Skeletal muscle cell (primary cell): ENCODE measurements at regions not wholly inside any gene's neighbourhood (a gene's known extent, or its start where the extent isn't known, plus 50 kb on each side); places are given as distances from the start of the nearest gene placed in this dataset.

ENCODE experiments used
- DNase-seq: peaks from one replicate; pipeline ENCODE4 v3.0.0-alpha.2; 2010; ENCODE audit warnings: low read depth
- H3K4me3 ChIP-seq: 2 replicates; pipeline ENCODE4 v1.5.1; 2011; ENCODE audit warnings: low read depth, mild to moderate bottlenecking, control low read depth, low read length, moderate library complexity

DNA sequence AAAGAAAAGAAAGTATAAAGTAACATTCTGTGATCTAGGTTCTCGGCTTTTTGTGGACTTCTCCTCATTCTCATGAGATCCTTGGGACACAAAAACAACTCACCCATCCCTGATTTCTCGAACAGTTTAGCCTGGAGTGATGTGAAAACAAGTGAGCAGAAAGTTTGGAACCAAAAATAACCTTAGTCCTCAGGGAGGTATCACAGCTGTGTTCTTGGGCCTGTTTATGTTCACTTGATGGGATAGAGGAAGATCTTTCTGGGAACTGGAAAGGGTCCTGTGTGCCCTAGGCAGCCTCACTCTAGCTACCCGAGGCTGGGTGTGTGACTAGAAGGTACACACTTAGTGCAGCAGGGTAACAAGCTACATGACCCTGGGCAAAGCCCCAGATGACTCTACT lies 308.8 kb upstream of the PDZRN3 start:
- H3K4me3 ChIP-seq: no peak overlapping the region
- DNase-seq: no peak

DNA sequence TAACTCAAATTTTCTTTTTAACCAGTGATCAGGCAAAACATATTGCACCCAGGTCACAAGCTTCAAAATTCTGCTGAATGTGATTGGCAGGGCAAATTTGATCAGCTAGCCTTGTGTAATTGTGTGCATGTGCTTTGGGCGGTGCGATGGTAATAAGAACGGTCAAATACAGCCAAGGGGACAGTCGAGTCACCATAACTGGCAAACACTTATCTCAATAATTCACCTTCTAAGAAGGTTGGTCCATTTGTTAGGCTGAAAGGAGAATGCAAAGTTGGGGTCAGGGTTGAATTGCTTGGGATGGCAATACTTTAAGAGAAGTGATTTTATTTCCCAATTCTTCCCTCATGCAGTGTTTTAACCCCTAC lies 302.4 kb upstream of the PDZRN3 start:
- no peak for DNase-seq
- no peak overlapping the region for H3K4me3 ChIP-seq

DNA sequence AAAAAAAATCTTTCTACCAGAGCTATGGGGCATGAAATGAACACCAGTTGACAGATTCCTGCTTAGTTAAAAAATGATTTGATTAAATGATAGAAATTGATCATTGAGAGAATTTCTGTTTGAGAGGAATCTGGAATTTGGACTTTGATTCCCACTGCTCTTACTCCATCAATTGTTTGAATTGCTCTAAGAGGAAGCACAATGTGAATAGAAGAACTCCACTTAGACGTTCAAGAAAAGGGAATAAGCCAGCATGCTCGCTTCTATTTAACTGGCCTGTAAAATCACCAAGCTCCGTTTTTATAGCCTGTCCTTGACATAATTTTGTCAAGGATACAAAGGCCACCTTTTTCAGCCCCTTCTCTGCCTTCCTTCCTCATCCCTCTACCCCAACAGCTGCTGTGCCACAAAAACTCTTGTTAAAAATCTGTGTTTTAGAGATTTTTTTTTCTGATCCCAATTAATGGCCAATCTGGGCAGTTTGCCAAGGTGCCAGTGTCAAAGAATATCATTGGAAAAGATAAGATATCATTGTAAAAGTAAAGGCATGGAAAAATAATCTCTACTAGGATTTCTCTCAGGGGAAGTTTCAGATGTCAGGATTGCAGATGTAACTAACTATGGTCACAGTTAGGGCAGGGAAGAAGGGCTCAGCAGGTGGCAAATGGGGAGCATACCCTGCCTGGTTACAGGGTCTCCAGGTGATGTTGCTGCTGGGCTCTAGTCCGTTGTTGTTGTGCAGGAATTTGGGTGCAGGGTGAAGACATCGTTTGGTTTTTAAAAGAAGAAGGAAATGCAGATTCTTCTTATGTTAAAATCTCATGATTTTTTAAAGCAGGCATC lies 301.8 kb upstream of the PDZRN3 start:
- no peak for DNase-seq
- no peak overlapping the region for H3K4me3 ChIP-seq

DNA sequence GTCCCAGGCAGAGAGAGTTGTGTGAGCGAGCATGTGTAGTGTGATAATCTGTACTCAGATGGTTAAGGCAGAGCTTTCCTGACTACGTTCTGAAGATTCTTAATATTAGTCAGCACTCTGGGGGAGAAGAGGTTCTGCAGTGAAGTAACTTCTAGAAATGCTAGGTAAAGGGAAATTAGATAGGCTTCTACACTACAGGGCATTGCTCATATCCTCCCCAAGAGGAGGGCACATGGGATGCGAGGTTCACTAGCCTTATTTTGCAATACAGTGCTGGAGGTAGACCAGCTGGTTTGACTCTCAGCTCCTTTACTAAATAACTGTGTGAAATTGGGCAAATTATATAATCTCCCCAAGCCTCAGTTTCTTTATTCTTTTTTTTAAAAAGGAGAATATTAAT lies 300.3 kb upstream of the PDZRN3 start:
- H3K4me3 ChIP-seq: no peak overlapping the region

DNA sequence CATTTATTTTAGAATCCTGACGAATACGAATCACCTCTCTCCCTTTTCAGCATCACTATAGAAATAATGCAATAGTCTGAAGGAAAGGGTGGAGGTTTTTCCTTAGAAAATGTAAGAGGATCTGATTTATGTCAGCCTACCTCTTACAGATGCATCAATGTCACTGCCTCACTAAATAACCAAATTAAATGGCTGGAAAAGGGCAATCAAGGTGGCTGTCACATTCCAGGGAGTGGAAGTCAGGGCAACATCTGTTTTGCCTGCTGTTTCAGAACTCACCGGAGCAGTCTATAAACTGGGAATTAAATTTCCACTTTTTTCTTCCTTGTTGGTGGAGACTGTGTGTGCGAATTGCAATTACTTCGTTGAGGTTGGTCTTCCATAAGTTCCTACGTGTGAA lies 299.3 kb upstream of the PDZRN3 start:
- DNase-seq: no peak
- no peak overlapping the region for H3K4me3 ChIP-seq

More for the DNA sequence above, 300.3 kb upstream of the PDZRN3 start:
- no peak for DNase-seq

DNA sequence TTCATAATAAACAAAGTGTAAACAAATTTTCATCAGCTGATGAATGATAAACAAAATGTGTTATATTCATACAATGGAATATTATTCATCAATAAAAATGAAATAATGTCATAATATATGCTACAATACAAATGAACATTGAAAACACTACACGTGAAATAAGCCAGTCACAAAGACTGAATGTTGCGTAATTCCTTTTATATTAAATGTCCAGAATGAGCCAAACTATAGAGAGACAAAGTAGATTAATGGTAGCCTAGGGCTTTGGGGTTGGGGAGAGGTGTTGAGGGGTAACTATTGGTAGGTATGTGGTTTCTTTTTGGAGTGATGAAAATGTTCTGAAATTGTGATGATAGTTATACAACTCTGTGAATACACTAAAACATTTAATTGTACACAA lies 292.9 kb upstream of the PDZRN3 start:
- DNase-seq: no peak
- H3K4me3 ChIP-seq: no peak overlapping the region

DNA sequence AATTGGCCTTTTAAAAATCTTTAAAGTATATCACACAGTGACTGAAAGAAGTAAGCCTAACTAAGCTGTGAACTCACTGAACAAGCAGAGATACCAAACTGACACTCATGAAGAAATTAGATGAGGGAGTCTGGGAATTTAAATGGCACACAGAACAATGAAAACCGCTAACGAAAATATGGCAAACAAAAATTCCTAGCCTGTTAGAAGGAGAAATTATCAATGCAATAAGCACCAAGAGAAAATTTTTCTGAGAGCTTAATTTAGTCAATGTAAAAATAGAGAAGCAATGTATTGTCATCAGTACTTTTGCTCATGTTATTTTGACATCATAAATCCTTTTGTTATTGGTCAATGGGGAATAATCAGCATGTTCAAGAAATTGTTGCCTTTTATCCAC lies 291.1 kb upstream of the PDZRN3 start:
- no peak for DNase-seq
- H3K4me3 ChIP-seq: no peak overlapping the region

DNA sequence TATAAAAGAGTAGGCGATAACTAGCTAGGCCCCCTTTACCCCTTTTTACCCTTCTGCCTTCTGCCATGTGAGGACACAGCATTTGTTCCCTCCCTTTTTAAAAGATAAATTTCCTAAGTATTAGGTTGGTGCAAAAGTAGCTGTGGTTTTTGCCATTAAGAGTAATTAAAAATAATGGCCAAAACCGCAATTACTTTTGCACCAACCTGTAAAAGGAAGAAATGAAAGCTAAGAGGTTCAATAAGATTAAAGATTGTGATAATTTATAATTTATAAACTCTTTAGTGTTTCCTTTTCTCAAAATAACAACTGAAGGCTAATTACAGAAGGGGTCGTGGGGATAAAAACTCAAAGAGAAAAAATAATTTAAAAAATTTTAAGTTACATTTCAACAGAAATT lies 283.5 kb upstream of the PDZRN3 start:
- no peak overlapping the region for H3K4me3 ChIP-seq
- no peak for DNase-seq

DNA sequence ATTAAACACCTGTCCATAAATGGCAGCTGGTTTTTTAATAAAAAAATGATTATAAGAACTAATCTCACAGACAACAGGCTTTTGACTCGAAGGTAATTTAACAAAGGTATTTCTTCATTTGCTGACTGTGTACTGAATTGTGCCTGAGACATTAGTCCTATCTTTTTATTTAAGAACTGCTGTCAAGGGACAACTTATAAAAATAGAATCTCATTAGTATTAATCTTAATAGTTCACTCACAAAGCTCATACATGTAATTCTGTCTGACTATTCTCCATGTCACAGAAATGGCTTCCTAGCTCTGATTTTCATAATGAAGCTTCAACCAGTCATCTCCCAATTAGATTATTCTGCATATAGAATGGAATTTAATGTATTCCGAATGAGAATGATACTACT lies 276.9 kb upstream of the PDZRN3 start:
- no peak overlapping the region for H3K4me3 ChIP-seq
- no peak for DNase-seq

DNA sequence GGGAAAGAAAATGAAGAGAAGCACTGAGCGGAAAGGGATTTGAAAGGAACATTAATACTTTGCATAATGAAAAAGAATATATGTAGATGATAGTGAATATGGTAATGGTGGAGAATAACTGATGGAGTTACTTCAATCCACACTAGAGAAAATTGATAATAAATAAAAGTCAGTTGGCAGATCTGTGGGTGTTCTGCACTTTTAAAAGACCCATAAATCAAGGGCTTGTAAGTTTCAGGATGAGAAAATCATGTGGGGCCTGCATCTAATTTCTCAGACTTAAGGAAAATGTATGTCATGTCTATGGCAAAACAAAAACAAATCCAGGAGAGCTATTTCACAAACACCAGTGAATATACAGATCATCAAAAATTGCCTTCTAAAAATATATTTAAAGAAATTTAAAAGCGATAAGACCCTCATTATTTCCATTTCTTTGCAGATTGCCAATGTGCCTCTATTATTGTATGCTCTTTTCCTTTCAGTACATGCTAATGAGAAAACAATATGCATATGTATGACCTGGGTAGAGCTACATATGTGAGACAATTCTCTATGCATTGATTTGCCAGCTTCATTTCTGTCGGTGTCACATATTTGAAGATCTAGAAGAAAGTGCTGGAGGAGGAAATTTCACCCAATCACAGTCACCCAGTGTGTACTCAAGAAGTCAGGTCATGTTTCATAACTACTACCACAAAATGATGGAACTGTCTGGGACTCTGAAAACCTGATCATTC lies 269.9 kb upstream of the PDZRN3 start:
- H3K4me3 ChIP-seq: no peak overlapping the region
- DNase-seq: no peak

DNA sequence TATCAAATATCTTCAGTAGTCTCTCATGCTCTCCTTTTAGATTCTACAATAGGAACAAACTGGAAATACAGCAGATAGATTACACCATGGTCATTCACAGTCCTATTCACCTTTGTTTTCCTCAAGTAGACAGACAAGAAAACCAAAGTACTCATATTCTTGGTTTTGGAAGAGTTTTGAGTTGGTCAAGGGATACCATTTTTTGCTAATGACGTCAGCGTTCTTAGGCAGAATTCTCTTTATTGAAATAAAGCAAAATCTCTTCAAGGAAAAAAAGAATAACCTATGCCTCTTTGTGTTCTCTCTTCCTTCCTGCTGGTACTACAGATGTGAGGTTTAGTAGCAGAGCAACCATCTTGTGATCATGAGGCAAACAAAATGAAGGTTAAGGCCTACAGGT lies 268.3 kb upstream of the PDZRN3 start:
- DNase-seq: no peak
- no peak overlapping the region for H3K4me3 ChIP-seq

DNA sequence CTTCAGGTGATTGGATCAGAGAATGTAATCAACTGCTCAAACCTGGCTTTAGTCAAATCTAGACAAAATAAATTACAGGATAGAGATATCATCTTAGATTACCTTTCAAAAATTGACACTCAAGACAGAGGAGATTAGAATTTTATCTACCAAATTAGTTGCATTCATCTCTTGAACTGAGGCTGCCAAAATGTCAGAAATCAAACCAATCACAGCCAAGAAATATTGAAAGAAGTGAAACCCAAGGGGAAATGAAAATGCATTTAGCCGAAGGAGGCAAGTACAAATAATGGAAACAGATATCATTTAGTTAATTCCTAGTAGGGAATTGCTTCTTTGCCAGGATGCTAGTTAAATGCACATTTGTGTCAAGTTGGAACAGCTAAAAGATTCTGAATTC lies 261.1 kb upstream of the PDZRN3 start:
- H3K4me3 ChIP-seq: no peak overlapping the region
- no peak for DNase-seq

DNA sequence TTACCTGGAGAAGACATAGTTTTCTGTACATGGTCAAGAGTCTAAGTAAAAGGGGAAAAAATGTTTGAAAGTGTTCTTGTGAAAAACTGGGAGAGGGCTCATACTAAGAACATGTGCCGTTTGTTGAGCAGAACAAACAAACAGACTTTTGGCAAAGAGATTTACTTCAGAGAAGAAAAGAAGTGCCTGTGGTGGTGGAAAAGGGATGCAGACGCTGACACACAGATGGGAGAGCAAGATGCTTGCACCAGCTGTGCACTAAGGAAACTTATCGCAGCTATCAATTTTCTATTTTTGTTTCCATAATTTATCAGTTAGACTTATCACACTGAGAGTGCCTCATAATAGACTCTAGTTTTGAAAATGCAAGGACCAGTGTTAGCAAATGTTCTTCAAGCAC lies 259.6 kb upstream of the PDZRN3 start:
- no peak overlapping the region for H3K4me3 ChIP-seq
- DNase-seq: no peak

DNA sequence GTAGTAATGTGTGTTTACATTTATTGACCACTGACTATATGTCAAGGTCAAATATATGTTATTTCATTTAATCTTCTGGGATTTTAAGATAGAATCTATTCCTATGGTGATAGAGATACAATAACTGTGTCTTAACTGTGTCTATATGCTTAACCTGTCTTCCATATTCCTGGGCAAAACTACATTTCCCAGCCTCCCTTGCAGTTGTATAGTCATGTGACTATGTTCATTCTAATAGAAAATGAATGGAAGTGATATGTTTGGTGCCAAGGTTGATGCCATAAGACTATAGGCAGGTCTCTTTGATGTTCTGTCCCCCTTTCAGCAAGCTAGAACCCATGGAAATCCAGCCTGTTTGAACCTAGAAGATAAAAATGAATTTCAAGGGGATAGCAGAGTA lies 258.8 kb upstream of the PDZRN3 start:
- H3K4me3 ChIP-seq: no peak overlapping the region
- DNase-seq: no peak

DNA sequence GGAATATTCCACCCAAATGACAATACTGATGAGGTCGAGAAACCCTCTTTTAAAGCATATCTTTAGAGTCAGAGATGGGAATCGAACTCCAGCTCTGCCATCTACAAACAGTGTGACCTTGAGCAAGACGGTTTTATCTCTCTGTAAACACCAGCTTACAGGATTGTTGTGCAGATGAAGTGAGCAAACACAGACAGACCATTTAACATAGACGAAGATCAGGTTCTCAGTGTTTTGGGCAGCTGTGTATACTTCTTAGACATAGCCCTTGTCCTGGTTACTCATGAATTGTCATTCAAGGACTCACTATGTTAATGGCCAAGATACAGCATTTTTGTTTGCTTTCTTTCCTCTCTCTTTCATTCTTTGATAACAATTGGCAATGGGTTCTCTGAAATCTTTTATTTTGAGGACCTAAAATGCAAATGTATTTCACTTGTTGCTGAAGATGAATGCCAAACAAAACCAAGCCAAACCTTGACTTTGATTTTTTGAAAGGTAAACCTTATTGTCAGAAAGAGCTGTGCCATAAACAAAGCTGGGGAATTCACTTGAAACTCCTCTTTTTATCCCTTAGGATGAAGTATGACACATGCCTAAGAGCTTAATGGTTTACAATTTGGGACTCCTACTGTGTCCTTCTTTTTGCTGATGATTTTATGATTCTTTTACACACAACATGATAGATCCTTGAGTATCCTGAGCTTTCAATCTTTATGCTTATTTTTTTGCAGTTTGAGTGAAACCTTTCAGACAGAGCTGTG lies 250.0 kb upstream of the PDZRN3 start:
- DNase-seq: no peak
- H3K4me3 ChIP-seq: no peak overlapping the region

DNA sequence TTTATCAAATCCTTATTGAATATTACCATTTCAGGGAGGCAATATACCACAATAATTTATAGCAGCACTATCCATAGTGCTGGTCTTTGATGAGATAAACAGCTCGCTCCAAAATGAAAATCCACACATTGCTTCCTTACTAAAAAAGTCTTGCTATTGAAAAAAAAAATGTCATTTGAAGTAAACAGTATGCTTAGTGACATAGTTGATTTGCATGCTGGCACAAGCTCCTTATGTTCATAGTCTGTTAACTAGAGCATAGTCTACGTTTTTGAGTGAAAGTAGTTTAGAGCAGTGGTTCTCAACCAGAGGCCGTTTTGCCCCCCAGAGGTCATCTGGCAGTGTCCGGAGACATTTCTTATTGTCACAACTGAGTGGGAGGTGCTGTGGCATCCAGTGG lies 249.4 kb upstream of the PDZRN3 start:
- H3K4me3 ChIP-seq: no peak overlapping the region

DNA sequence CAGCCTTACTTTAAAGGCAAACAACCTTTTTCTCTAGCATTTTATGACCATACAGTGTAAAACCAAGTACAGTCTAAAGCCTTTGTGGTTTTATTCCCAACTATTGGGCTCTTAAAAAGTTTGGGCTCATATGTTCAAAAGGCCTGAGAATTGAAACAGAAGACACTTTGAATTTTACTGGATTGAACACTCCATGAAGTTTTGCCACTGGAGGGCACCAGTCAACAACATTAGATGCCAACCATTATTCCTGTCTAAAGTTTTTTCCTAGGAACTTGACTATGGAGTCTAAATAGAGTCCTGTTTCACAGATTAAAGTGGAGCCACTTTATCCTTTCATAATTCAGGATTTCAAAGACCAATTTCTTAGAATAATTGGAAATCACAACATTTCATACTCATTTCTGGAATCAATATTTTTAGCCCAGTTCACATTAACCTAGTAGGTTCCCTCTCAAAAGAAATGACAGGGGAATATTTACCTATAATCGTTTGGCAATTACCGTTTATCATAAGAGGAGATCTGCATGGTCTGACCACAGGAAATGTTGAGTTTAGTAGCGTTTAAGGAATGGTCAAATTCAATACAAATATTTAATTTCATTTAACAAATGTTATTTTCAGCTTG lies 244.1 kb upstream of the PDZRN3 start:
- no peak overlapping the region for H3K4me3 ChIP-seq
- DNase-seq: no peak

More for the DNA sequence above, 249.4 kb upstream of the PDZRN3 start:
- no peak for DNase-seq

DNA sequence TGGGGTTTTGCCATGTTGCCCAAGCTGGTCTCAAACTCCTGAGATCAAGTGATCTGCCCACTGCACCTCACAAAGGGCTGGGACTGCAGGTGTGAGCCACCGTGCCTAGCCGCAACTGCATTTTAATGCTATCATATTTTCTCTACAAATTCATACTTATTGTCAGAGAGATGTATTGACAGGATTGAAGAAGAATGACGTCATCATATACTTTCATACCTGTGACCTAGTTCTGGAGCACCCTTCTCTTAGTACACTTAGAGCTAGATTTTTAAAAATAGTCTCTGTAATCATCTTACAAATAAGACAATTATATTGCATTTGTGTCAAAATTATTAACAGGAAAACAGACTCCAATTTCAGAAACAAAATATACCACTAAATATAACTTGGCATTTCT lies 242.8 kb upstream of the PDZRN3 start:
- no peak overlapping the region for H3K4me3 ChIP-seq
- no peak for DNase-seq

DNA sequence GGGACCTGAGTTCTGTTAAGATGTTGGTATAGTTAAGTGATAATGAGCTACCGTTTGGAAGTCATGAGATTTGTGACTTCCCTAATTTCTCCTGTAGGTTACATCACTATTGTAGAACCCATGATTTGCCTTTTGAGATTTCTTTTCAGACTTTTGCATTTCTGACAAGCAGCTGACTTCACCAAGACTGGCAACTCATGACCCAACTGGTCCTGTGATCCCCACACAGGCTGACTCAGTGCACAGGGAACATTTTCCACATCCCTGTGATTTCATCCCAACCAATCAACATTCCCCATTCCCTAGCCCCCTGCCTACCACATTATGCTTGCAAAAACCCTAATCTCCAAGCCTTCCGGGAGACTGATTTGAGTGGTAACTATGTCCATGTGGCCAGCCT lies 242.1 kb upstream of the PDZRN3 start:
- no peak for DNase-seq
- H3K4me3 ChIP-seq: no peak overlapping the region

DNA sequence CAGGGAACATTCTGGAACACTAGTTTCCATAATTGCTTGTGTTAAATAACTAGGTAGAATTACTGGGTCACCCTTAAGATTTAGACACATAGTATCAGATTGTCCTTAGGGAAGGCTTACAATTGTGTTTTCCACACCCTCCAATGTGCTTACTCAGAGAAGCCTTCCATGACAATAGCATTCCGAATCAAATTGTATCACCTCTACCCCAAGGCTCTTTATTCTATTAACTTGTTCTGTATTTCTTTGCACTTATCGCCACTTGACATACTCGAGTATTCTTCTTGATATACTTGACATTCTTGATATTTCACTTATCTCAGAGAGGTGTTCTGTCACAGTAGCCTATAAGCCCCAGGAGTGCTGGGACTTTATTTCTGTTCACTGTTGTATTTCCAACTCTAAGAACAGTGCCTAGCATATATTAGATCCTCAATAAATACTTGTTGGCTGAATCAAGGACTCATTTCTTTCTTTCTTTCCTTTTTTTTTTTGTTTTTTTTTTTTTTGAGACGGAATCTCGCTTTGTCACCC lies 238.9 kb upstream of the PDZRN3 start:
- no peak overlapping the region for H3K4me3 ChIP-seq
- no peak for DNase-seq
